H7 (cell line): ENCODE measurements at regions not wholly inside any gene's neighbourhood (a gene's known extent, or its start where the extent isn't known, plus 50 kb on each side); places are given as distances from the start of the nearest gene placed in this dataset.

Source experiments
- DNase-seq: peaks from one replicate; pipeline ENCODE4 v3.0.0; 2012
- H3K27me3 ChIP-seq: 2 replicates; pipeline ENCODE4 v1.6.0; 2011; ENCODE audit warnings: mild to moderate bottlenecking, low read length; ENCODE audit not compliant: control insufficient read depth, insufficient read depth
- H3K36me3 ChIP-seq: replicated peaks from 2 replicates; pipeline ENCODE4 v1.5.1; 2011; ENCODE audit warnings: low read length; ENCODE audit not compliant: control insufficient read depth, insufficient read depth
- H3K4me3 ChIP-seq: 2 replicates; pipeline ENCODE4 v1.5.1; 2011; ENCODE audit warnings: low read depth, mild to moderate bottlenecking, control low read depth, low read length, moderate library complexity; ENCODE audit not compliant: insufficient read depth

DNA sequence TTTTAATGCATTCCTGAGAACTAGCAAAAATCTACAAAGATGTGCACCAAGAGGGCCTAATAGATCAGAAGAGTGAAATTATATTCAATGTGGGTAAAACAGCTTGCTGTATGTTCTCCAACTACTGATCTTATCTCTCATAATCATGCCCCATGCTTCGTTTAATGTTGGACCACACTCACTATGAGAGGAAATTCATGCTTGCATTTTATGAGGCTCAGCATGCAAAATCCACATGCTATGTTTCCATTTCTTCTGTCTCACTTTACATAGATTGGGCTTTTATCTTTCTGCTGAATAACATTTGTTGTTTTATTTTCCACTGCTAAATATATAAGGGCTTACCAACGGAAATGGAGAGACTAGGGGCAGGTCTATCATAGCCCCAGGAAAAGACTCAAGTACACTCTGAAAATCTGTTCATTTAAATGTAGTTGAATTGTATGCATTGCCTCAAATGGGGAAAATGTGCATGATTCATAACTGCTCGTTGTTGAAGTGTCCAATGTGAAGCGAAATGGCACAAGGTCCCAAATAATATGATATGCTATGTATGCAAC, 474.2 kb downstream of the EFNA5 start:
- Histone ChIP-seq H3K27me3 (no peaks in the 10 kb centered on the region), H3K36me3 (no peaks in the 10 kb centered on the region), H3K4me3 (no peak overlapping the region)
- DNase-seq: no peak

DNA sequence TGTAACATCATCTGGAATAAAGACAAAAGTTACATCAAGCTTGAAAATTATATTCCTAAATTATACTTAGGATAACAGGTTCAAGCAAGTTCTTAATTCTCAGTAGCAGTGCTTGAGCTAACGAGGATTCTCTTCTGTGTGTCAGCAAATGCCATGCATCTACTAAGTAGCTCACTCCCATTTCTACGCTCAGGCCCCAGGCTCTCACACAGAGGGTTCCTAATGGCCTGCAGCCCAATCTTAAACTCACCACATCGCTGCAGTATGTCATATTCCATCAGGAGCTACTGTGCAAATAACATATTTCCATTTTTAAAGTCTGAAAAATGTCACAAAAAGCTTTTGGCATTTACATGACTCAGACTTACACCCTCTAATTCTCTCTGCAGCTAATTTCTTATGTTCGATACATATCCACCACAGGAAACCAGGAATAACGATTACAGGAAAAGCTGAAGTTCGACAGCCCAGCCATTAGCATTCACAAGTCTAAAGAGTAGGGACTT, 474.8 kb downstream of the EFNA5 start:
- Histone ChIP-seq H3K36me3 (no peaks in the 10 kb centered on the region), H3K27me3 (no peaks in the 10 kb centered on the region), H3K4me3 (no peak overlapping the region)
- DNase-seq: no peak

DNA sequence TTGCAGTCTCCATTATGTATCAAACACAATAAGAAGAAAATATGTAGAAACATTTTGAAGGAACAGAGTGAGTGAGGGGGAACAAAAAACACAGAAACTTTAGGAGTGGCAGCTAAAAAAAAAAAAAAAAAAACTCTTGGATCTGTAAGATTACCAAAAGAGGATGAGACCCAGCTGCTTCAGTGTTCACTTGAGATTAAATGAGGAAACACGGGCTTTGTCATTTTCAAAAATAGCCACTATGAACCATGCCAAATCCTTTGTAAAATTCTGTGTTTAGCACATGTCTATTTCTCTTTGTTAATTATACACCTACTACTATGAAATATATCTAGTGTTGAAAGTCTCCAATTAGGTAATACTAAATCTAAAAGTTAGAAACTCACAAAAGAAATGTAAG, 485.9 kb downstream of the EFNA5 start:
- DNase-seq: no peak
- H3K36me3 ChIP-seq: no peaks in the 10 kb centered on the region
- H3K4me3 ChIP-seq: no peak overlapping the region
- no peaks in the 10 kb centered on the region for H3K27me3 ChIP-seq

DNA sequence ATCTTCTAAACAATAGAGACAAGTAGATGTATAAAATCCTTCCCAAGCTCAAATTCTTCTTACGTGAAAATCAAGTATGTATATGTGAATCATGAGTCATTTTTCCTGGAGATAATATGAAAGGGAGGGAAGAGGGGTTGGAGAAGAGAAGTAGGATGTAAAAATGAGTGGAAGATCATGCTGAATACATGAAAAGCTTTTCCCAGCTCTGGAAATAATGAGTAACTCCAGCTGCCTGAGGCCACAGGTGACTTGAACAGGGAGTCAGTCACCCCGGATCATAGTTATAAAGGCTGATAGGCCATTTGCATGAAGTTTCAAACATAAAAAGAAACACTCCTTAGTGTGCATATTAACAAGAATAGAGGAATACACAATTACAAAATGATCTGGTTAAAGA, 486.7 kb downstream of the EFNA5 start:
- no peaks in the 10 kb centered on the region for H3K36me3 ChIP-seq
- no peak overlapping the region for H3K4me3 ChIP-seq
- no peak for DNase-seq
- H3K27me3 ChIP-seq: no peaks in the 10 kb centered on the region

DNA sequence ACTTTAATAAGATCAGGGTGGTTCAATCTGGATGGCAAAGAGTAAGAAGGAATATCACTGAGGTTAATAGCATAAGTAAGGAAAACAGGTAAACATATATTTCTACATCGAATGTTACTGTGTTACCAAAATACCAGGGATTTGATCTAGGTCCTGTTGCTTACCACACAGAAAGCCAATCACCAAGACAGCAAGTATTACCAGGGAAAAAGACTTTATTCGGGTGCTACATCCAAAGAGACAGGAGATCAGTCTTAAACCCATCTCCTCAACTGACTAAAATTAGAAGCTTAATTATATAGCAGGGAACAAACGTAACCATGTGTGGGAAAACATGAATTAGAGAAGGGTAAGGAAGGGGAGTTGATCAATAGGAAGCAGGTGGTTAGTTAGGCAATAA, 500.1 kb downstream of the EFNA5 start:
- Histone ChIP-seq H3K36me3 (no peaks in the 10 kb centered on the region), H3K27me3 (no peaks in the 10 kb centered on the region), H3K4me3 (no peak overlapping the region)
- no peak for DNase-seq

DNA sequence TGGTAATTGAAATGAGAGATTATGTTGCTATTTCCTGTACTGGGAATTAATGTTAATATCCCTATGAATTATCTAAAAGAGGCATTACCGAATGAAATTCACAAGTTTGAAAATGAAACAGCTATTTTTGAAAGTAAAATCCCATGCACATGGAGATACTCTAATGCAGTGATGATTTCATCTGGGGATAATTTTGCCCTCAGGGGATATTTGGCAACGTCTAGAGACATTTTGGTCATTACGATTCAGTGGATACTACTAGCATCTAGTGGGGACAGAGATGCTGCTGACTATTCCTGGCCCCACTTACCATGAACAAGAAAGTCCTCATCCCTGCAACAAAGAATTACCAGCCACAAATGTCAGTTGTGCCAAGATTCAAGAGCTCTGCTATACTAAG, 500.9 kb downstream of the EFNA5 start:
- Histone ChIP-seq H3K4me3 (no peak overlapping the region), H3K36me3 (no peaks in the 10 kb centered on the region), H3K27me3 (no peaks in the 10 kb centered on the region)
- no peak for DNase-seq

DNA sequence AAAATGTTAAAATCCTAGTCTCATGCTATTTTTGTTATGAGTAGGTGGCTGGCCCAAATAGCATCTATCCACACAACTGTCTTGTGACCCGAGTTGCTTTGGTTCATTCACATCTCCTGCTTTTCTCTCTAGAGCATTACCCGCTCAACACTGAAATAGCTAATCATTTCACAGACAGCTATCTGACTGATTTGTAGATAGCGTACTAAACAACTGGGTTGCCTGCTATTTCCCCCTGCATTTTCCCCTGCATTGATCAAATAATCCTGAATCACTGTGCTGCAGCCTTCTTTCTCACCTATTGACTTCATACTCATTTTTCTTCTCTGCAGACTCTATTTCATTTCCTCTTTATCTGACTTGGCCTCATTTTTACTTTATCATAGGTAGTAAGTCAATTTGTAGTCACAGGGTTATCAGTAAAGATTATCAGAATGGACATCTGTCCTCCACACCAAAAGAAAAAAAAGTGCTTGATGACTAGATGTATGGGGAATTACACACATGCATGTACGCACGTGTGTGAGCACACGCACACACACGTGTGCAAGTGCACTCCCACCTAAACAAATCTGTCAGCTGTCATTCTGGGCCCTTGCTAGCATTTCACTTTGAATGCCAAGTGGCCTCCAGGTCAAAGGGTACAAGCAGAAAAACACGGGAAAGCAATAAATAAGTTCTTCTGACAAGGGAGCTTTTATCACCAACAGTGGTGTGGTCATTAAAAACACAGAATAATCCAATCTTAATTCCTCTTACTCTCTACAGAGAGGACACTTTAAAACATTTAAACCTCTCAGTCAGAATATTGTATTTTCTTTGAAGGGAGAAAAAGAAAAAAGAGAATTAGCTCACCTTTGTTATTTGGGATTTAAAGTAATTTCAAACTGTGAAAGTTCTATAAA, 501.6 kb downstream of the EFNA5 start:
- Histone ChIP-seq H3K27me3 (no peaks in the 10 kb centered on the region), H3K4me3 (no peak overlapping the region), H3K36me3 (no peaks in the 10 kb centered on the region)
- no peak for DNase-seq

DNA sequence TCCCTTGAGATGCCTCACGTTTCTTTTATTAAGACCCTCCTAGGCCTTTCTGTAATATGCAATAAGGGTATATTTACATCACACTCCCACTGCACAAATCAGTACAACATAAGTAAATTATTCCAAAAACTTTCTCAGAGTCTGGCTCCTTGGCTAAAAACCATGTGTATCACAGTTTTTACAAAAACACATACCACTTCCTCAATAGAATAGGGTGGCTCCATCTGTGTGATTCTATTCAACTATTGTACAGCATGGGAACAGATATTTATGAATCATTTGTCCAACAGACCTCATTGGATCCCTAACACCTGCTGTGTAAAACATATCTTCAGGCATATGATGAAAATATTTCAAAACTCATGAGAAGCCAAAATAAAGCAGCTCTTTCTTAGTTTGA, 502.7 kb downstream of the EFNA5 start:
- Histone ChIP-seq H3K36me3 (no peaks in the 10 kb centered on the region), H3K27me3 (no peaks in the 10 kb centered on the region)
- no peak for DNase-seq

DNA sequence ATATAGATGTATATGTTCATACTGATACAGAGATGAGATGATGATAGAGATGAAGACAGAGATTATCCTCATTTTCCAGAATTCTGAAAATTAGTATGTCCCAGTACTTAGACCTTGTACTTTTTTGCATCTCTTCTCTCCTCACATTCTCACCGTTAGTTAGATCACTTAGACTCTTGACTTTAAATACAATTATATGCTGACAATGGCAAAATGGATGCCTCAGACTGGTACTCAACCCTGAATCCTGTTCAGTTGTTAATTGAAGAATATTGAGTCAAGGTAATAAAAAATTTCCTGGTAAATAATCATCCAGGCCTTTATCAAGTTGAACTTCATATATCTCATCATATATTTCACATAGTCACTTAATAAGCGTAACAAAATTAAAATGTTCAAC, 505.4 kb downstream of the EFNA5 start:
- H3K36me3 ChIP-seq: no peaks in the 10 kb centered on the region

More for the DNA sequence above, 502.7 kb downstream of the EFNA5 start:
- no peak overlapping the region for H3K4me3 ChIP-seq

DNA sequence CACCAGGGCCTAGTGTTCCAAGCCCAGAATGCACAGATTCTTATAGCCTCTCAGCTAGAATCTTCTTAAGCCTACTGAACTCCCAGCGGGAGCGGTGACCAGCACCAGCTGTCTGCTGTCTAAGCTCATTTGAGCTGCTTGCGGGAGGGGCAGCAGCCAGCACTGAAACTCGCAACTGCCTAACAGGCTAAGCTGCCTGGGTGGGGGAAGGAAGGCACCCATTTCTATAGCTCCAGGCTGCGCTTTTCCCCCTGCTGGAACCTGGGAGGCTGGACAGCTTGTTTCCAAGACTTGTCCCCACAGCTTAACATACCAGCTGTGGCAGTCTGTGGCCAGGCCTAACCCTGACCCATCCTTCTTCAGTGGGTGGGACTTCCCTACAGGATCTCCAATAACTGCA, 512.9 kb downstream of the EFNA5 start:
- Histone ChIP-seq H3K36me3 (no peaks in the 10 kb centered on the region), H3K27me3 (no peaks in the 10 kb centered on the region), H3K4me3 (no peak overlapping the region)
- DNase-seq: no peak

More for the DNA sequence above, 505.4 kb downstream of the EFNA5 start:
- DNase-seq: no peak
- no peak overlapping the region for H3K4me3 ChIP-seq
- H3K27me3 ChIP-seq: no peaks in the 10 kb centered on the region

DNA sequence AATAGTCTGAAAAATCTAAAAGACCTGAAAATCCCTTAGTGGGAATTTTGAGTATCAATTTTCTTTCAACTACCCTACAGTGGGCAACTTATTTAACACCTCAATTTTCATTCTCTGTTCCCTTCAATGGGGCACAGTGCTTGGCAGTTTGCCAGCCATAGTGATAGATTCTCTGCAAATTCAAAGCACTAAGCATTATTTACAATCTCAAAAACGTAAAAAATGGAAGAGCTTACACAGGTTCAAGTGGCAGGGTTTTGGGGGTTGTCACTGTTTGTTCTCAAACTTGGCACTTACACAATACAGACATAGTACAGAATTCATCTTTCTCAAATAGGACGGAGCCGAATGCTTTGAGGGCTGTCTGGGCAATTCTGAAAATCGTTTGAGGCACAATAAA, 515.0 kb downstream of the EFNA5 start:
- Histone ChIP-seq H3K27me3 (no peaks in the 10 kb centered on the region), H3K36me3 (no peaks in the 10 kb centered on the region), H3K4me3 (no peak overlapping the region)
- DNase-seq: no peak

DNA sequence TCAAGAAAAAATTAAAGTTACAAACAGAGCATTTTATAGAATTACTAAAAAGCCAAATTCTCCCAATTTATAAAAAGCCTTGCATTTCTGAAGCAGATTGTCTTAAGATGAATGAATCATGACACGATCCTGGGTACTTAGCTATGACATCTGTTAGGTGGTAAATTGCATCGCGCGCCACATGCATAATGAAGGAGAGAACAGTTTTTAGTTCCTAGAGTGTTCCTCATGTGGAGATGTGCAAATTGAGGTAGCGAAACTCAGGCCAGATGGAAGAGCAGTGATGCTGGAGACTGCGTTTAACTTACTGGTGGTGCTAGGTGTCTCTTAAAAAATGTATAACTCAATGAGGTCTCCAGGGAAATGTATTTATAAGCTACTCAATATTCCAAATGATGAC, 516.1 kb downstream of the EFNA5 start:
- DNase-seq: no peak
- Histone ChIP-seq H3K36me3 (no peaks in the 10 kb centered on the region), H3K27me3 (no peaks in the 10 kb centered on the region), H3K4me3 (no peak overlapping the region)

DNA sequence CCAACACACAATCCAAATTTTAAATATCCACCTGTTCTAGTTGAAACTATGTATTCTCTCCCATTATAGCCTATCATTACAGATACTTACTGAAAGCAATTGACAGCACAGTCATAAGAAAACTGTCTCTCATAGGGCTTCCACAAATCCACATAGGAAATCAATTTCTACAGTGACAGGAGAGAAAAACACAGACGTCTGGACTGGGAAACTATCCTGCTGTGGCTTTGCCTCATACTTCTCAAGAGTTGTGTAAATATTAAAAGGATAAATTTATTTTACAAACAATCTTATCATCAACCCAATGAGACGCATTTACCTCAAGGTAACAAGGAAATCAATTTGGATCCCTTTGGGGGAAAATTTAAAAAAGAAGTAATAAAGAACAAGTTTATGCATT, 517.5 kb downstream of the EFNA5 start:
- Histone ChIP-seq H3K36me3 (no peaks in the 10 kb centered on the region), H3K4me3 (no peak overlapping the region), H3K27me3 (no peaks in the 10 kb centered on the region)
- DNase-seq: no peak

DNA sequence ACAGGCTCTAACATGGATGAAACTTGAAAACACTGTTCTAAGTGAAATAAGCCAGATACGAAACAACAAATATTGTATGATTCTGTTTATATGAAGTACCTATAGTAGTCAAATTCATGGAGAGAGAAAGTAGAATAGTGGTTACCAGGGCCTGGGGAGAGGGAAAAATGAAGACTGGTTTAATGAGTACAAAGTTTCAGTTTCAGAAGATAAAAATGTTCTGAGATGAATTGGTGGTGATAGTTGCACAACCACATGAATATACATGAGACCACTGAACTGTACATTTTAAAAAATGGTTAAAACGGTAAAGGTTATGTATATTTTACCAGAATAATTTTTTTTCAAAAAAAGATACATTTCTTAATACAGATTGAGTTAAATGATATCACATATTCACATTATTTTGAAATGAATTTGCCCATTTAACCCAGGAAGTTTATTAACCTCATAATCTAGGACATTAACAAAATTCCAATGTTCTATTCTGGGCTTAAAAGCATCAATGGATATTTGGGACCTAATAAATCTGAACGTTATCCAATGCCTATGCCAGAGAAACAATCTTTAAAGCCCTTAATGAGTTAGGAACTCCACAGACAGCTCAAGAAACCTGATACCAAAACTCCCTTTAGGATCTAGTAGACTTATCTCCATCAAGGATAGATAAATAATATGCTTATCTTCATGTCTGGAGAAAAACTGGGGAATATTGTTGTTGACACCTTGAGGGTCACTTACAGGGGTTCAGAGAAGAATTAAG, 521.3 kb downstream of the EFNA5 start:
- no peak for DNase-seq
- Histone ChIP-seq H3K27me3 (no peaks in the 10 kb centered on the region), H3K36me3 (no peaks in the 10 kb centered on the region), H3K4me3 (no peak overlapping the region)

DNA sequence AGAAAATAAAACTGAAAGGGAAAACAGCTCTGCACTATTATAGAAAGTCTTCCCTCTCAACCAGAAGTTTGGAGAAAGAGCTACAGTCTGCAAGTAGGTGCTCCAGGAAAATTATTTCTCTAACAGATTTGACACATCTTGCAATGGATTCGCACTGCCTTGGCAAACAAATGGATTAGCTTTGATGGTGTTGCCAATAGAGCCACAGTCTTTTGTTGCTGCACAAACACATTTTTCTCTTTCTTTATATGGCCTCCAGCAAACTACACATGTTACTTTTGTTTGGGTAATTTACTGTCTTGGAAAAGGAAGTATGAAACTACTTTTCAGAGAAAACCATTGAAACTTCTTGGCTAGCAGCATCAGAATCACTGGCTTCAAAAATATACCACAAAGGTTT, 523.1 kb downstream of the EFNA5 start:
- no peak for DNase-seq
- Histone ChIP-seq H3K27me3 (no peaks in the 10 kb centered on the region), H3K4me3 (no peak overlapping the region), H3K36me3 (no peaks in the 10 kb centered on the region)
